Thymus (tissue), 11 donors: ENCODE measurements at regions not wholly inside any gene's neighbourhood (a gene's known extent, or its start where the extent isn't known, plus 50 kb on each side); places are given as distances from the start of the nearest gene placed in this dataset.
"Not testable (repeated sequence)": the region's sequence is repeated elsewhere in the genome, so short reads cannot be mapped to it uniquely, and the experiment has no call there.

Experiments used
- DNase-seq, 9 donors: peaks; one replicate each; pipeline ENCODE4 v3.0.0-alpha.2; 2013; ENCODE audit warnings: low spot score in 9 of 9, low read depth in 6 of 9, missing footprints in 1 of 9
- H3K27ac ChIP-seq, 2 donors: one replicate each; pipeline ENCODE4 v1.5.1; 2013; ENCODE audit warnings: control low read depth in 1 of 2, low read depth in 1 of 2, low read length in 1 of 2, mild to moderate bottlenecking in 1 of 2, moderate library complexity in 1 of 2
- H3K27me3 ChIP-seq, 2 donors: one replicate each; pipeline ENCODE4 v1.5.1; 2013; ENCODE audit warnings: low read length in 1 of 2; ENCODE audit not compliant: control insufficient read depth in 2 of 2, insufficient read depth in 1 of 2
- H3K36me3 ChIP-seq, 2 donors: one replicate each; pipeline ENCODE4 v1.5.1; 2013; ENCODE audit warnings: low read length in 1 of 2, mild to moderate bottlenecking in 1 of 2, moderate library complexity in 1 of 2; ENCODE audit not compliant: control insufficient read depth in 2 of 2, insufficient read depth in 2 of 2
- H3K4me1 ChIP-seq, 2 donors: one replicate each; pipeline ENCODE4 v1.5.1; 2013; ENCODE audit warnings: low read length in 2 of 2; ENCODE audit not compliant: control insufficient read depth in 2 of 2, insufficient read depth in 2 of 2
- H3K4me3 ChIP-seq, 2 donors: one replicate each; pipeline ENCODE4 v1.5.1; 2013; ENCODE audit warnings: low read length in 2 of 2, control low read depth in 1 of 2, mild to moderate bottlenecking in 1 of 2
- H3K9me3 ChIP-seq, 2 donors: one replicate each; pipeline ENCODE4 v1.5.1; 2013; ENCODE audit warnings: low read length in 1 of 2, mild to moderate bottlenecking in 1 of 2; ENCODE audit not compliant: control insufficient read depth in 2 of 2, insufficient read depth in 1 of 2
- WGBS: extraction: QIAGEN DNeasy Blood & Tissue Kit; methylation state at CpG from one replicate; pipeline ENCODE4 v1.1.7; 2013; 5-methylcytosine and 5-hydroxymethylcytosine counted together
- donor health status: healthy.

- not testable (repeated sequence) for H3K36me3 ChIP-seq, H3K27me3 ChIP-seq, H3K27ac ChIP-seq, H3K4me1 ChIP-seq, DNase-seq, H3K4me3 ChIP-seq, H3K9me3 ChIP-seq
- WGBS = 94% methylated on average over 3 of the region's 3 CpGs
These were observed 972.5 kb downstream of the TRAM1L1 start for GRCh38 chr4:116112861-116113260.

GRCh38 chr4:116110713-116111112, 974.7 kb downstream of the TRAM1L1 start:
- H3K4me1 ChIP-seq = no peaks in the 10 kb centered on the region
- no peak overlapping the region for H3K4me3 ChIP-seq
- no peaks in the 10 kb centered on the region for H3K36me3 ChIP-seq
- no peak for DNase-seq
- 95% methylated on average over 3 of the region's 3 CpGs for WGBS
- H3K27me3 ChIP-seq = no peaks in the 10 kb centered on the region
- no peaks in the 10 kb centered on the region for H3K9me3 ChIP-seq
- no peak overlapping the region for H3K27ac ChIP-seq

- WGBS = 94% methylated on average over 8 of the region's 8 CpGs
- no peaks in the 10 kb centered on the region for H3K27me3 ChIP-seq
- H3K9me3 ChIP-seq = no peaks in the 10 kb centered on the region
These were observed 976.8 kb downstream of the TRAM1L1 start for GRCh38 chr4:116108606-116109005.

GRCh38 chr4:116101321-116101720, 984.1 kb downstream of the TRAM1L1 start:
- peaks cover 0 to 7% of the 10 kb centered on the region in 2 donors for H3K9me3 ChIP-seq
- WGBS = 95% methylated on average over 1 of the region's 1 CpG
- H3K4me1 ChIP-seq = no peaks in the 10 kb centered on the region
- H3K4me3 ChIP-seq = no peak overlapping the region
- H3K27ac ChIP-seq = no peak overlapping the region
- H3K36me3 ChIP-seq = no peaks in the 10 kb centered on the region
- no peaks in the 10 kb centered on the region for H3K27me3 ChIP-seq
- no peak for DNase-seq

More at GRCh38 chr4:116108606-116109005, 976.8 kb downstream of the TRAM1L1 start:
- no peaks in the 10 kb centered on the region for H3K36me3 ChIP-seq
- H3K27ac ChIP-seq = no peak overlapping the region
- no peak for DNase-seq
- no peak overlapping the region for H3K4me3 ChIP-seq
- no peaks in the 10 kb centered on the region for H3K4me1 ChIP-seq

- H3K4me1 ChIP-seq = no peaks in the 10 kb centered on the region
- no peak overlapping the region for H3K4me3 ChIP-seq
- no peak for DNase-seq
- H3K36me3 ChIP-seq = no peaks in the 10 kb centered on the region
- peaks cover 0 to 7% of the 10 kb centered on the region in 2 donors for H3K9me3 ChIP-seq
- no peaks in the 10 kb centered on the region for H3K27me3 ChIP-seq
- H3K27ac ChIP-seq = no peak overlapping the region
These were observed 985.8 kb downstream of the TRAM1L1 start for GRCh38 chr4:116099596-116099995.

GRCh38 chr4:116097353-116097752, 983.9 kb upstream of the NDST4 start:
- not testable (repeated sequence) for H3K36me3 ChIP-seq, H3K4me1 ChIP-seq, H3K9me3 ChIP-seq, DNase-seq, H3K27ac ChIP-seq, H3K4me3 ChIP-seq, H3K27me3 ChIP-seq
- WGBS = 95% methylated on average over 3 of the region's 3 CpGs

GRCh38 chr4:116092961-116093360, 979.5 kb upstream of the NDST4 start:
- Histone ChIP-seq H3K9me3 (peaks cover 0 to under 1% of the 10 kb centered on the region in 2 donors), H3K27ac (no peak overlapping the region), H3K36me3 (no peaks in the 10 kb centered on the region), H3K27me3 (no peaks in the 10 kb centered on the region), H3K4me3 (no peak overlapping the region), H3K4me1 (no peaks in the 10 kb centered on the region)
- 86% methylated on average over 3 of the region's 3 CpGs for WGBS
- DNase-seq = no peak

- DNase-seq = no peak
- H3K4me1 ChIP-seq = no peaks in the 10 kb centered on the region
- H3K27ac ChIP-seq = no peak overlapping the region
- no peaks in the 10 kb centered on the region for H3K9me3 ChIP-seq
- H3K36me3 ChIP-seq = no peaks in the 10 kb centered on the region
- H3K4me3 ChIP-seq = no peak overlapping the region
- no peaks in the 10 kb centered on the region for H3K27me3 ChIP-seq
These were observed 975.4 kb upstream of the NDST4 start for GRCh38 chr4:116088771-116089170.

- no peaks in the 10 kb centered on the region for H3K27me3 ChIP-seq
- no peak overlapping the region for H3K27ac ChIP-seq
- no peaks in the 10 kb centered on the region for H3K4me1 ChIP-seq
- no peak for DNase-seq
- H3K36me3 ChIP-seq = no peaks in the 10 kb centered on the region
- 91% methylated on average over 5 of the region's 5 CpGs for WGBS
- no peaks in the 10 kb centered on the region for H3K9me3 ChIP-seq
- no peak overlapping the region for H3K4me3 ChIP-seq
These were observed 969.5 kb upstream of the NDST4 start for GRCh38 chr4:116082808-116083366.

GRCh38 chr4:116073051-116073450, 959.6 kb upstream of the NDST4 start:
- WGBS = 94% methylated on average over 1 of the region's 1 CpG
- no peak overlapping the region for H3K27ac ChIP-seq
- H3K9me3 ChIP-seq = no peaks in the 10 kb centered on the region
- no peaks in the 10 kb centered on the region for H3K4me1 ChIP-seq
- H3K36me3 ChIP-seq = no peaks in the 10 kb centered on the region
- no peak for DNase-seq
- H3K27me3 ChIP-seq = no peaks in the 10 kb centered on the region
- no peak overlapping the region for H3K4me3 ChIP-seq
